Activated CD4-positive, alpha-beta memory T cell treated with anti-CD3 and anti-CD28 coated beads, Interleukin-2, amount 10 ng/mL, durations not matched to agents 7 days and 5 days (primary cell): ENCODE measurements at regions not wholly inside any gene's neighbourhood (a gene's known extent, or its start where the extent isn't known, plus 50 kb on each side); places are given as distances from the start of the nearest gene placed in this dataset.

Experiments
- CTCF ChIA-PET: fragments of 350-600 bp; sonication (Branson Sonifier 250); formaldehyde crosslinking; loops from one replicate; lab custom pipeline; 2021; ENCODE audit warnings: antibody characterized with exemption, inconsistent platforms; lab: Charles Lee
- POLR2A ChIA-PET: fragments of 350-600 bp; sonication (Branson Sonifier 250); formaldehyde crosslinking; loops from one replicate; lab custom pipeline; 2021; ENCODE audit warnings: antibody characterized with exemption; lab: Charles Lee
- DNase-seq: peaks from one replicate; pipeline ENCODE4 v3.0.0-alpha.2; 2020
- H3K27ac Mint-ChIP-seq: one replicate; pipeline ENCODE4 v1.8.0; 2021; ENCODE audit warnings: mild to moderate bottlenecking, mixed read lengths
- H3K27me3 Mint-ChIP-seq: one replicate; pipeline ENCODE4 v1.8.0; 2021; ENCODE audit warnings: mixed read lengths
- H3K36me3 Mint-ChIP-seq: one replicate; pipeline ENCODE4 v1.8.0; 2021; ENCODE audit warnings: low read depth, mixed read lengths
- H3K4me1 Mint-ChIP-seq: one replicate; pipeline ENCODE4 v1.8.0; 2021; ENCODE audit warnings: mixed read lengths
- H3K4me3 Mint-ChIP-seq: one replicate; pipeline ENCODE4 v1.8.0; 2021; ENCODE audit warnings: mild to moderate bottlenecking, mixed read lengths
- H3K9me3 Mint-ChIP-seq: one replicate; pipeline ENCODE4 v1.8.0; 2021; ENCODE audit warnings: mixed read lengths

DNA sequence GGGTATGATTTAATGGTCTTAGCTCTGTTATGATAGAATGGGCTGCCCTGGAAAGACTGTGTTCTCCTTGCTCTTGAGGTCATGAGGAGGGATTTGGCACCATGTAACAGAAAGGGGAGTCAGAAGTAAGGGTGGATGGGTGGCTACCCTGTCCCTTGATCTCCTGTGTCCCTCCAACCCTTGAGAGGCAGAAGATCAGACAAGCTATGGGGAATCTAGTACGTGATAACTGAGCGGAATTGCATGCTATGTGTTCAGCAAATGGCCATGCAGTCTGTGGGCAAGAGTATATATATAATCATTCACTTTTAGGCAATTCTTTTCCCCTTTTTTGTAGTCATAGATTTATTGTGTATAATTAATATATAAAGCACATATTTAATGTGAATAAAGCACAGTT, 174.9 kb downstream of the SEC23IP start:
- Mint-ChIP-seq H3K36me3 (no peaks in the 10 kb centered on the region), H3K4me3 (no peak overlapping the region), H3K27me3 (peaks cover 2% of the 10 kb centered on the region), H3K27ac (no peak overlapping the region), H3K4me1 (no peaks in the 10 kb centered on the region), H3K9me3 (no peaks in the 10 kb centered on the region)
- DNase-seq = no peak
- ChIA-PET CTCF (interaction anchor here (0.6 kb wide), 1 partner anchor 923 kb away, joined by 4 read pairs; no protein-coding TSS in a partner anchor), POLR2A (no interaction called here)

DNA sequence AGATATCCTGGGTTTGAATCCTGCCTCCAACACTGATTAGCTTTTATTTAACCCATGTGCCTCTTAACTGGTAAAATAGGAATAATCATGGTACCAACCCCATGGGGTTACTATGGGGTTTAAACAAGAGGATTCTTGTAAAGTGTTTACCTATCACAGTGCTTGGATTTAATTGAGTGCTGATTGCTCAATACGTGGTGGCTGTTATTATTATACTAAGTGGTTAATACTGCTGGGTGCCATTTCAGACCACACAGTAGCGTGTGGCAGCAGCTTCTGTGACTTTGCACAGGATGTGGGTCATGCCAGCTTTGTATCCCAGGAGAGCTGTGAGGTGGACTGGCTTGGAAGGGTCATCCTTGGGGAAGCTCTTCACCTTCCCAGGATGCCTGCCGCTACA, 177.2 kb downstream of the SEC23IP start:
- DNase-seq = no peak
- Mint-ChIP-seq H3K36me3 (no peaks in the 10 kb centered on the region), H3K4me3 (no peak overlapping the region), H3K27me3 (peaks cover 2% of the 10 kb centered on the region), H3K9me3 (no peaks in the 10 kb centered on the region), H3K27ac (no peak overlapping the region), H3K4me1 (no peaks in the 10 kb centered on the region)
- ChIA-PET CTCF (no interaction called here), POLR2A (no interaction called here)

DNA sequence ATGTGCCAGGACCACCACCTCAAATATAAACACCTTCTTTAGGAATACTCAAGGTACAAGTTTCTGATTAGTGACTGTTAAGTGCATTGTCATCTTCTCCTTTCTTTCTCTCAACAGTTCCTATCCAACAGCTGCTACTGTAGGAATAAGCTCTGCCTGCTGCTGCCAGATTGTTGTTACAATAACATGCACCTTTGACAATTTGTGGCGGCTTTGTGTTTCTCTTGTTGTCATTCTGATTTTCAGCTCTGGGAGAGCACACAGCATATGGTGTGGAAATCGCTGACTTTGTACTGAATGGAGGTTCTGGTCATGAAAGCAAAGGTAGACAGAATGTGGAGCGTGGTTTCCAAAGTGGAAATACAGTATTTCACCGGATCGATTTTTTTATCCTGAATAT, 182.8 kb downstream of the SEC23IP start:
- ChIA-PET CTCF (no interaction called here), POLR2A (no interaction called here)
- H3K27me3 Mint-ChIP-seq = no peaks in the 10 kb centered on the region
- H3K4me3 Mint-ChIP-seq = no peak overlapping the region
- H3K36me3 Mint-ChIP-seq = no peaks in the 10 kb centered on the region
- H3K4me1 Mint-ChIP-seq = peaks cover 2% of the 10 kb centered on the region
- H3K9me3 Mint-ChIP-seq = no peaks in the 10 kb centered on the region
- H3K27ac Mint-ChIP-seq = no peak overlapping the region
- DNase-seq = no peak

DNA sequence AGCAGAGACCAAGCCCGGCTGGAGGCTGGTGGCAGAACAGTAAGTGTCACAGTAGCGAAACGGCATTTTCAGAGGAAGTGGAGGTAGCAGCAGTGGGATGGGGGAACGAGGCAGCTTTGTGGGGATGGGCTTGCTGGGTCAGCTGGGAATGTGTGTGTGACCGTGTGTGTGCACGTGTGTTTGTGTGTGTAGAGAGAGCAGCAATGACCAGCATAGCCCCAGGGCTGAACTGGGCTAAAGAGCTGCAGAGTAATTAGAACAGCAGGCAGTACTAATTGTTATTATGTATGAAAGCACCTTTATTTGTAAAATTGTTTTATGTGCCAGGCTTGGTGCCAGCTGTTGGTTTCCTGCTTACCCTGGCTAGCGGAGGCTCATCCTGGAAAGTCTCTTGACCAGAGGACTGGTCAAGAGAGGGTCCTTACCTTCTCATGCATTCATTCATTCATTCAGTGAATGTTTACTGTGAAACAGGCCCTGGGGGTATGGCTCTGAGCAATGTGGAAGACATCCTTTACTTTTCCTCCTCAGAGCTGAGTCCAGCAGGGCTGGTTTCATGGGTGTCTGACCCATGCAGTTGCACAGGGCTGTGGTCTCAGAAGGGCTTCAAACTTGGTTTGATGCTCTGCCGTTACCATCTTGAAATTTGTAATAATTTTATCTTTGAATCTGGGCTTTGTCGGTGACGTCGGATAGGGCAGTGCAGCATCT, 184.6 kb downstream of the SEC23IP start:
- POLR2A ChIA-PET = no interaction called here
- CTCF ChIA-PET = no interaction called here
- H3K4me3 Mint-ChIP-seq = no peak overlapping the region
- H3K27me3 Mint-ChIP-seq = no peaks in the 10 kb centered on the region
- H3K4me1 Mint-ChIP-seq = peaks cover 2% of the 10 kb centered on the region
- H3K27ac Mint-ChIP-seq = no peak overlapping the region
- no peak for DNase-seq
- no peaks in the 10 kb centered on the region for H3K9me3 Mint-ChIP-seq
- H3K36me3 Mint-ChIP-seq = no peaks in the 10 kb centered on the region

GRCh38 chr10:120077707-120078492, 185.4 kb downstream of the SEC23IP start:
- Mint-ChIP-seq H3K4me1 (peaks cover 2% of the 10 kb centered on the region), H3K4me3 (no peak overlapping the region), H3K36me3 (no peaks in the 10 kb centered on the region), H3K27ac (no peak overlapping the region), H3K27me3 (no peaks in the 10 kb centered on the region), H3K9me3 (no peaks in the 10 kb centered on the region)
- ChIA-PET CTCF (no interaction called here), POLR2A (no interaction called here)
- DNase-seq = no peak

- DNase-seq = no peak
- H3K9me3 Mint-ChIP-seq = peaks cover 2% of the 10 kb centered on the region
- POLR2A ChIA-PET = no interaction called here
- no peaks in the 10 kb centered on the region for H3K27me3 Mint-ChIP-seq
- no peaks in the 10 kb centered on the region for H3K4me1 Mint-ChIP-seq
- no peak overlapping the region for H3K4me3 Mint-ChIP-seq
- no peaks in the 10 kb centered on the region for H3K36me3 Mint-ChIP-seq
- H3K27ac Mint-ChIP-seq = no peak overlapping the region
- CTCF ChIA-PET = no interaction called here
These were observed 192.7 kb downstream of the SEC23IP start for GRCh38 chr10:120085096-120085796.

GRCh38 chr10:120086066-120086465, 193.5 kb downstream of the SEC23IP start:
- peaks cover 2% of the 10 kb centered on the region for H3K27me3 Mint-ChIP-seq
- no peak for DNase-seq
- CTCF ChIA-PET = no interaction called here
- no peak overlapping the region for H3K4me3 Mint-ChIP-seq
- H3K36me3 Mint-ChIP-seq = no peaks in the 10 kb centered on the region
- POLR2A ChIA-PET = no interaction called here
- no peak overlapping the region for H3K27ac Mint-ChIP-seq
- H3K4me1 Mint-ChIP-seq = no peaks in the 10 kb centered on the region
- peaks cover 2% of the 10 kb centered on the region for H3K9me3 Mint-ChIP-seq

DNA sequence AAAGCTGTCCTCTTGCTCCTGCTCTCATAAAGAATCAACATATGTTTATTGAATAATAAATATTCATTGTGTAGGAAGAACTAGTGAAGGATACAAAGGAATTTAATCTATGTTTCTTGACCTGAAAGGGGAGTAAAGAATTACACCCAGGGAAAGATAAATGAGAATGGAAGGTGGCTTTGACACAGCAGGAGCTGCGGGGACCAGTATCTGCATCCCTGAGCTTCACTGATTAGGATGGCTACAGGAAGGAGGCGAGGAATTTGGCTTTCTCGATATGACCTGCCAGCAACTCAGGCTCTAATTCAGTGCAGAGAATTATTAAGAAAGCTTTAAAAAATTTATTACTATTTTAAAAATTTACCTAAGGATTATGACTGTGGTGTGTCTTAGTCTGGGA, 194.6 kb downstream of the SEC23IP start:
- no peaks in the 10 kb centered on the region for H3K36me3 Mint-ChIP-seq
- peaks cover 2% of the 10 kb centered on the region for H3K9me3 Mint-ChIP-seq
- ChIA-PET POLR2A (no interaction called here), CTCF (no interaction called here)
- DNase-seq = no peak
- no peak overlapping the region for H3K27ac Mint-ChIP-seq
- H3K4me1 Mint-ChIP-seq = no peaks in the 10 kb centered on the region
- no peak overlapping the region for H3K4me3 Mint-ChIP-seq
- H3K27me3 Mint-ChIP-seq = peaks cover 2% of the 10 kb centered on the region

GRCh38 chr10:120095875-120096274, 203.3 kb downstream of the SEC23IP start:
- H3K4me1 Mint-ChIP-seq = peaks cover 4% of the 10 kb centered on the region
- peaks cover 2% of the 10 kb centered on the region for H3K27me3 Mint-ChIP-seq
- no peak overlapping the region for H3K4me3 Mint-ChIP-seq
- ChIA-PET POLR2A (no interaction called here), CTCF (no interaction called here)
- no peak overlapping the region for H3K27ac Mint-ChIP-seq
- no peaks in the 10 kb centered on the region for H3K36me3 Mint-ChIP-seq
- peaks cover 4% of the 10 kb centered on the region for H3K9me3 Mint-ChIP-seq
- no peak for DNase-seq

GRCh38 chr10:120097766-120098165, 205.2 kb downstream of the SEC23IP start:
- peaks cover 8% of the 10 kb centered on the region for H3K27me3 Mint-ChIP-seq
- CTCF ChIA-PET = no interaction called here
- no peak for DNase-seq
- H3K9me3 Mint-ChIP-seq = peaks cover 4% of the 10 kb centered on the region
- POLR2A ChIA-PET = no interaction called here
- no peaks in the 10 kb centered on the region for H3K36me3 Mint-ChIP-seq
- peaks cover 4% of the 10 kb centered on the region for H3K4me1 Mint-ChIP-seq
- H3K4me3 Mint-ChIP-seq = no peak overlapping the region
- no peak overlapping the region for H3K27ac Mint-ChIP-seq

DNA sequence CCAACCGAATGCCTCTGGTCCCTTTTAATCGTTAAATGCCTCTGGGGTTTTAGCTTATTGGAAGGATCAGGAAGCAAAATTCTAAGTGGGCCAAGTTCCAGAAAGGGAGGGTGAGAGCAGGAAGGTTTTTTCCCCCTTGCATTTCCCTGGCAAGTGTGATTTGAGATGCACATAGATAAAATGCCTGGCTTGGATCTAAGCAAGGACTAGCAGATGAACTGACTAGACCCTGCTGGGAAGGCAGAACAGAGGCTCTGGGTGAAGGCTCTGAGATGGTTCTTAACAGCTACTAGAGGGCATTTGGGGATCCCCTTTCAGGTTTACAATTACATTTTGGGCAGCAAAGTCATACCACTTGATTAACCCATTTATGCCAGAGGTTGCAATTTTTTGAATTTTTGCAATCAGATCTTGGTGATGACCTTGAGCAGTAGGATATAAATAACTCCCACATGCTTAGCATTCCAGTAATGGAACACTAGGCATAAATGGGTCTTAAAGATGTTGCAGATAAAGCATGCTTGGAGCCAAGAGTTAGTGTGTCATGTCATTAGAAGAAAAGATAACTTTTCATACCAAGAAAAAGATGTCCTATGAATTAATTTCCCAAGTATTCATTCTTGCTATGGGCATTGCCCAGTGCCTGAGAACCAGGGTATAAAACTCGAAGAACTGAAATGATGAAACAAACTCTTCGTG, 205.9 kb downstream of the SEC23IP start:
- Mint-ChIP-seq H3K4me1 (peaks cover 4% of the 10 kb centered on the region), H3K9me3 (peaks cover 4% of the 10 kb centered on the region), H3K4me3 (no peak overlapping the region), H3K36me3 (no peaks in the 10 kb centered on the region), H3K27ac (no peak overlapping the region), H3K27me3 (peaks cover 8% of the 10 kb centered on the region)
- POLR2A ChIA-PET = no interaction called here
- no peak for DNase-seq
- CTCF ChIA-PET = no interaction called here

- DNase-seq = no peak
- CTCF ChIA-PET = no interaction called here
- no peaks in the 10 kb centered on the region for H3K36me3 Mint-ChIP-seq
- POLR2A ChIA-PET = no interaction called here
- no peaks in the 10 kb centered on the region for H3K4me1 Mint-ChIP-seq
- peaks cover 10% of the 10 kb centered on the region for H3K27me3 Mint-ChIP-seq
- no peaks in the 10 kb centered on the region for H3K9me3 Mint-ChIP-seq
- no peak overlapping the region for H3K4me3 Mint-ChIP-seq
- H3K27ac Mint-ChIP-seq = no peak overlapping the region
These were observed 211.4 kb downstream of the SEC23IP start for GRCh38 chr10:120103738-120104560.
